ENCODE measurements at regions not wholly inside any gene's neighbourhood (a gene's known extent, or its start where the extent isn't known, plus 50 kb on each side); places are given as distances from the start of the nearest gene placed in this dataset.

DNA sequence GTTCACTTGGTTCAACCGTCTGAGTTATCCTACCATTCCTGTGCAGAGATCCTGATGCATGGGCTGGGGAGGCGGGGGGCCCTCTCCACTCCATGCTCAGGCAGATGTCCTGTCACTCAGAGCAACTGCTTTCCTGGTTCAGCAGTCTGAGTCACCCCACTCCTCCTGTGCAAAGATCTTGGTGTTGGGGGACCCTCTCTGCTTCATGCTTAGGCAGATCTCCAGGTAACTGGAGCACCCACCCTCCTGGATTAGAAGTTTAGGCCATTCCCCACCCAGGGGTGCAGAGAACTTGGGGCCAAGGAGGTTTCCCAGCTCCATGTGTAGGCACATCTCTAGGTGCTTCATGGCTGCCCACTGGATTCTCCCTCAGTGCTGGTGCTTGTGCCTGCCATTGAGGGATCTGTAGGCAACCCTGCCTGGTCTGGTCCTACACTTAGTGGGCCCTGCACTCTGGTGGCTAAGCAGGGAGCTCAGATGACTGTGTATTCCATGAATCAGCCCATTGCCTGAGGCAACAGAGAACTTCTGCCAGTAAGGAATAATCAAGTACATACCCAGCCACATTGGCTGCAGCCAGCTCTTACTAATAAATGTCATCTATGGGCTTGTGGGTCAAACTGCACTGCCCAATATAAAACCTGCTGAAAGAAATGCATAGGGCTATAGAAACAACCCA is 465.4 kb upstream of the THBS1 start:
- DNase-seq (ENCODE audit: low read depth in 2 of 2) = no peak

- no peak for DNase-seq (ENCODE audit: low read depth in 2 of 2)
Measured at GRCh38 chr15:39118510-39118909, 462.4 kb upstream of the THBS1 start.

DNA sequence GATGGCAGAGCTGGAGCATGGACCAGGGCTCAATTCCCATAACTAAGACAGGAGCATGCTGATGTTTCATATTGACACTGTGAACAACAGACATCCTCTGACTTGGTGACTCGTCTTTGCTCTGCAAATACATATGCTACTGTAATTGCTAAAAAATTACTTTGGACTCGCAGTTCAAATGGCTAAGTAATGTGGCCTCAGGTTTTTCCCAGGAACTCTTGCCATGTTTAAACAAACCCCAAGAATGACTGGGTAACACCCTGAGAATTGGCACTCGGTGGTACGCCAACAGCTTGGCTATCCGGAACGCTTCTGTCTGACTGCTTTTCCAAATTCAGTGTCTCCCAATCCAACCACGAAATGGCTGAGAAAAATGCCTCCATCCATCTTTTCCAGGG is 456.7 kb upstream of the THBS1 start:
- DNase-seq (ENCODE audit: low read depth in 2 of 2) = no peak

DNA sequence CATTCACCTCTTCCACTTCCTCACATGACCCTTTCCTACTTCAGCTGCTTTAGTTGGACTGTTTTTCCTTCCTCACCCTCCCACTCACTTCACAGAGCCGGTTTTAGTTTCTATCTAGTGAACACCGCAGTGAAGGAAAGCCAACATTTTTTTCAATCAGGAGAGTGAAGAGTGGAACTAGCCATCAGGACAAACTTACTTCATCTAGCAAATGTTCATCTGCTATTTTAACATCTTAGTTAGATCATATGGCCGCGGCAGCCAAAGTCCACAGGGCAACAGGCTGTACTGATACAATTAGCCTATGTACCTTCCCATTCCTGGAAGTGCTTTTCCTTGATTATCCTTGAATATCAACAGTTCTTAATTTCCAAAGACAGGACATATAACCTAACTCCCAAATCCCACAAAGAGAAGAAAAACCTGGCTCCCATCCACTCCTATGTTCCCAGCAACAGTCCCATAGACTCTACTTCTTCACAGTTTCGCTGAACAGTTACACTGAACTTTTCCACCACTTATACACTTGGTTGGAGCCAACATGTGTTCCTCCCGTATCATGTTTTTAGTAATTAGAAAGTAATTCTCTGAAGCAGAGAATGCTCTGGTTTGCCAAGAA is 456.2 kb upstream of the THBS1 start:
- no peak for DNase-seq (ENCODE audit: low read depth in 2 of 2)

DNA sequence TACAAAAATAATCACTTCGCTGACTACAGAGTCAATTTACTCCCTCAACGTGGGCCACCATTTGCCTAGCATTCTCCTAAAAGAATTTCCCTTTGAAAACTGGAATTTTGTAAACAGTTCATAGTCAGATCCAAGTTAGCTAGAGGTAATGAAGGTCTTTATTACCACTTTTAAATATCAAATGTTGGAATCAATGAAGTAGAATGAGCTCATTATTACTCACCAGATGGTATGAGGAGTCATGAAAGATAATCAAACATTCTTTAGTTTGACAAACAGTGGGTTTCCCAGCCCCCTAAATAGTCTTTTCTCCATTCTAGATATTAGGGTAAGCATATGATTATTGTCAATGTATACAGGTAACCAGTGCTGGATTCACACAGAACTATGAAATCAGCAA is 455.7 kb upstream of the THBS1 start:
- no peak for DNase-seq (ENCODE audit: low read depth in 2 of 2)

DNA sequence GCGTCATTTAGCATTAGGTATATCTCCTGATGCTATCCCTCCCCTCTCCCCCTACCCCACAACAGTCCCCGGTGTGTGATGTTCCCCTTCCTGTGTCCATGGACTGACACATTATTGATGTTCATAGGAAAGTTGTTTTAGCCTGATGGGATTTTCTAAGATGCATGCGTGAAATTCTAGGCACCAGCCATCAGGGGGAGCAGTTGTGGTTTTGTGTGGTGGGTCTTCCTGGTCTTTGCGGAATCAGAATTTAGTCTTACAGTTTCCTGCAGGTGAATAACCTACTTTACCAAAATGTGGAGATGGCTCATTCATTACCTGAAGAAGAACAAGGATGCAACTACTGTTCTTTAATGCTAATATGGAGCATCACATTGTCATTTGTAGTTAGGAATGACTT is 455.0 kb upstream of the THBS1 start:
- DNase-seq (ENCODE audit: low read depth in 2 of 2) = peak; percentile 2 to 8

GRCh38 chr15:39127151-39127790 is 453.6 kb upstream of the THBS1 start:
- DNase-seq (ENCODE audit: low read depth in 2 of 2) = no peak

GRCh38 chr15:39127925-39128617 is 452.8 kb upstream of the THBS1 start:
- no peak for DNase-seq (ENCODE audit: low read depth in 2 of 2)

- DNase-seq (ENCODE audit: low read depth in 2 of 2) = no peak
Measured at GRCh38 chr15:39128746-39129145, 452.1 kb upstream of the THBS1 start.

DNA sequence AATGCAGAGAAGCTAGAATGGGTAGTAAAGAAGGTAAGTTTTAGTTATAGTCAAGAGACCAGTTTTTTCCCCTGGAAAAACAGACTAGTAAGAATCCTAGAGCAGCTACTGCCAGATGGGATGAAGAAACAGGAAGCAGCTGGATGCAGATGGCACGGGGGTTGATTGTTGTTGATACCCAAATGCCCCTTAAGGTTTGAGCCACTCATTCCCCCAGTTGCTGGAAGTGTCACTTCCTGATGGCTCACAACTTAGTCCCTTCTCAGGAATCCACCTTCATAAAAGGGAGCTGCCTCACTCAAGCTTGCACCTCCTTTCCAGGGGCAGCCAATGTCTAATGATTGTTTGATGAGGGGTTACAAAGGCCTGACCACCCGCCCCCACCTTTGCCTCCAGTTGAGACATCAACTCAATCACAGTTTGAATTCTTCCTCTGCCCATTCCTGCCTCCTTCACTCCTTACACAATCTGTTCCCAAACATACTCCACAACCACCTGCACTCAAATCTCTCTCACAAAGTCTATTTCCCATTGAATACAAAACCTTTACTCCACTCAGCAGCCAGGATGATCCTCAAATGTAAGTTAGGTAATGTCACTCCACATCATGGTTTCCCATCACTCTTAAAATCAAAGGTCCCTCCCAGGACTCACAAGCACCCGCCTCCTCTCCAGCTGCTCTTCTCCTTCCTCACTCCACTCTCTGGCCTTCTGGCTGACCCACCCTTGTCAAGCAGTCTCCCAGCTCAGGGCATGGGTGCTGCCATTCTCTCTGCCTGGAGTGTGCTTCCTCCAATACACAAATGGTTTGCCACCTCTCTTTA is 450.1 kb upstream of the THBS1 start:
- no peak for DNase-seq (ENCODE audit: low read depth in 2 of 2)

GRCh38 chr15:39131609-39132008 is 449.3 kb upstream of the THBS1 start:
- DNase-seq (ENCODE audit: low read depth in 2 of 2) = no peak

DNA sequence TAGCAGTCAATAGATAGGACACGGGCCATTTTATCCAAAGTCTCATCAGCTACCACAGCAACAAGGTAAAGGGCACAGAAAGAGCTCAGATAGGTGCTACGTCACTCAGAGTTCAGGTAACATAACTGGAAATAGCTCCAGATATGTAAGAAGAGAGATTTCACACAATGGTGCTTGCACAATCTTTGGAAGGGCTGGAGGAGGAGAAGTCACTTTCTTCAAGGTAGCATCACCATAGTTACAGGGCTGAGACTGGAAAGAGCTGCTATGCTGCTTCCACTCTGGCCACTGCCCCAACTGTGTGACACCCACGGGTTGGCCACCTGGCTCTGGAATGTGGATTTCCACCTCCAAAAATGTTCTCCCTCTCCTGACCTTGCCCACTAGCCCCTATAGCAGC is 448.8 kb upstream of the THBS1 start:
- DNase-seq (ENCODE audit: low read depth in 2 of 2) = no peak

- DNase-seq (ENCODE audit: low read depth in 2 of 2) = no peak
Measured at GRCh38 chr15:39132954-39133600, 447.8 kb upstream of the THBS1 start.

DNA sequence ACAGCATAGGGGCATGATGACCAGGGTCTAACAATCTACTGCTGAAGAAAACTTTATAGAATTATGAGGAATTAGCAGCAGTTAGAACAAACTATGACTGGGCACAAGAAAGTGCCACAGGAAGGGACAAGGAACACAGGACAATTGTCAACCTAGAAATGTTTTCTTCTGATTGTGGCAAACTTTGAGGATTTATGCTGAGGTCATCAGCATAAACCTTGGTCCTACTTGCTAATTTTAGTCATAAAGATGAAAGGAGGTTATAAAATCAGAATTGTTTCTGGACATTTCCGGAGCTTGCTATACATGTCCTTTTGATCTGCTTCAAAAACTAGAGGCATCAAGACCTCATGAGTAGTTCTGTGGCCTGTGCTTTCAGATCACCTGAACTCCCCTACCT is 446.6 kb upstream of the THBS1 start:
- DNase-seq (ENCODE audit: low read depth in 2 of 2) = no peak

GRCh38 chr15:39135989-39136388 is 444.9 kb upstream of the THBS1 start:
- no peak for DNase-seq (ENCODE audit: low read depth in 2 of 2)

- DNase-seq (ENCODE audit: low read depth in 2 of 2) = no peak
Measured at GRCh38 chr15:39139431-39140059, 441.3 kb upstream of the THBS1 start.

DNA sequence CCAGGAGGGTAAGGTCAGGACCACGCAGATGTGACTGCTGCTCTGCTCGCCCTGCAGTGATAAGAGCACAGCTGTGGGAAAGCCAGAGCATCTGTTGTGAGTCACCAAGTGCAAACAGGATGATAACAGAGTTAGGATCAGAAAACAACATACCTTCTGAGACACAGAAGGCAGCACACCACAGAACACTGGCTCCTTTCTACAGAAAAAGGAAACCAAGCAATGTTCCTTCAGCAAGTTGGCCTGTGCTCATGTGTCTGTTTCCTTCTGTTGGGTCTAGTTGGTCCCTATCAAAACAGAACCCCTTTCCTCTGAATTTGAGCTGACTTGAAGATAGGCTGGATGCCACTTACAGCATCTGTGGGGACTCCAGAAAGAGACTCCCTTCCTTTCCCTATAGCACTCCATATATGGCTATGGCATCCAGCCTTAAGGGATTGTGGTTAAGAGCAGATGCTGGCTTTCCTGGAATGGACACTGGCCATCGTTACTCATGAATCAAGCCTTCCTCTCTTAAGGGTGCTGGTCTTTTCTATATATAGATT is 440.7 kb upstream of the THBS1 start:
- no peak for DNase-seq (ENCODE audit: low read depth in 2 of 2)

DNA sequence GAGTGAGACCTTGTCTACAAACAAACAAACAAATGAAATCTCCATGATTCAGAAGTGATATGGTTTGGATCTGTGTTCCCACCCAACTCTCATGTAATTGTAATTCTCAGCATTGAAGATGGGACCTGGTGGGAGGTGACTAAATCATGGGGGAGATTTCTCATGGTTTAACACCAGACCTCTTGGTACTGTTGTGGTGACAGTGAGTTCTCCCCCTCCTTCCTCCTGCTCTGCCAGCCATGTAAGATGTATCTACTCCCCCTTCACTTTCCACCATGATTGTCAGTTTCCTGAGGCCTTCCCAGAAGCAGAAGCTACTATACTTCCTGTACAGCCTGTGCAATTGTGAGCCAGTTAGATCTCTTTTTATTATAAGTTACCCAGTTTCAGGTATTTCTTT is 438.4 kb upstream of the THBS1 start:
- DNase-seq (ENCODE audit: low read depth in 2 of 2) = no peak

DNA sequence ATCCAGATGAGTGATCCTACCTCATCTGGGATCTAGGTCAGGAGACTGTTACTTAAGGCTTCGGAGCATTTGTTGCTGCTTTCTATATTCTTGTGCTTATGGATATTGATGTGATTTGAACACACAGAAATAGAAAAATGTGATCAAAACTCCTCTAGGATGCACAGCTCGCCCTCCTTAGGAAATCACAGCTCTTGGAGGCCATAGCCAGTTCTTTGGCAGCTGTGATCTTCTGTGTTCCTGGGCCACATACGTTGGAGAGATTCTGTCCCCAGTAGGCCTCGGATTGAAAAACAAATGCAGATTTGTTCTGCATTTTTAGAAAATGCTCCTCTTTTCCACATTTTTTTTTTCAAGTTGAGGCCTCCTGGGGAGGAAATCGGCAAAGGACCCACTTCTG is 437.4 kb upstream of the THBS1 start:
- DNase-seq (ENCODE audit: low read depth in 2 of 2) = no peak

- no peak for DNase-seq (ENCODE audit: low read depth in 2 of 2)
Measured at GRCh38 chr15:39144051-39144450, 436.8 kb upstream of the THBS1 start.

Data from stimulated activated CD8-positive, alpha-beta memory T cell treated with anti-CD3 and anti-CD28 coated beads, Interleukin-7, amount 100 ng/mL, for 4 hours (primary cell).